ENCODE measurements at regions not wholly inside any gene's neighbourhood (a gene's known extent, or its start where the extent isn't known, plus 50 kb on each side); places are given as distances from the start of the nearest gene placed in this dataset.
"Not testable (repeated sequence)": the region's sequence is repeated elsewhere in the genome, so short reads cannot be mapped to it uniquely, and the experiment has no call there.

DNA sequence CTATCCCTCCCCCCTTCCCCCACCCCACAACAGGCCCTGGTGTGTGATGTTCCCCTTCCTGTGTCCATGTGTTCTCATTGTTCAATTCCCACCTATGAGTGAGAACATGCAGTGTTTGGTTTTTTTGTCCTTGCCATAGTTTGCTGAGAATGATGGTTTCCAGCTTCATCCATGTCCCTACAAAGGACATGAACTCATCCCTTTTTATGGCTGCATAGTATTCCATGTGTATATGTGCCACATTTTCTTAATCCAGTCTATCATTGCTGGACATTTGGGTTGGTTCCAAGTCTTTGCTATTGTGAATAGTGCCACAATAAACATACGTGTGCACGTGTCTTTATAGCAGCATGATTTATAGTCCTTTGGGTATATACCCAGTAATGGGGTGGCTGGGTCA lies 52.3 kb upstream of the MAN1A2 start:
- not testable (repeated sequence) for DNase-seq (ENCODE audit: low spot score)

DNA sequence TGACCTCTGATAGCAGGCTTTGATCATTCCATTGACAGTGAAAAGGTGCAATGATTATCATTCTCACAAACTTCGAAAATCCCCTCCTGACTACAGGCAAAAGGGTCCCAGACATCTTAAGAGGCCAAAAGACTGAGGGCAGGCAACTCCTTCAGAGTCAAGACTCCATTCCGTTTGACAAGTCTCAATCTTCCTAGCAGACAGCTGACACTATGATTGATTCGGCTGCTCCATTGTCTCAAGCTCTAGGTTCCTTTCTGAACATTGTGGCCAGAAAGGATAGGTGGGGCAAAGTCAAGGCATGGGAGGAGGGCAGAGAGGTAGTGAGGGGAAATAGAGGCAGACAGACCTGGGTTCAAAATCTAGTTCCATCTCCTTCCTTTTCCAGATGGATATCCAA lies 53.7 kb upstream of the MAN1A2 start:
- DNase-seq (ENCODE audit: low spot score), result no peak

- DNase-seq (ENCODE audit: low spot score), result peak; percentile 7
Observed at GRCh38 chr1:117312453-117313138, 54.7 kb upstream of the MAN1A2 start.

DNA sequence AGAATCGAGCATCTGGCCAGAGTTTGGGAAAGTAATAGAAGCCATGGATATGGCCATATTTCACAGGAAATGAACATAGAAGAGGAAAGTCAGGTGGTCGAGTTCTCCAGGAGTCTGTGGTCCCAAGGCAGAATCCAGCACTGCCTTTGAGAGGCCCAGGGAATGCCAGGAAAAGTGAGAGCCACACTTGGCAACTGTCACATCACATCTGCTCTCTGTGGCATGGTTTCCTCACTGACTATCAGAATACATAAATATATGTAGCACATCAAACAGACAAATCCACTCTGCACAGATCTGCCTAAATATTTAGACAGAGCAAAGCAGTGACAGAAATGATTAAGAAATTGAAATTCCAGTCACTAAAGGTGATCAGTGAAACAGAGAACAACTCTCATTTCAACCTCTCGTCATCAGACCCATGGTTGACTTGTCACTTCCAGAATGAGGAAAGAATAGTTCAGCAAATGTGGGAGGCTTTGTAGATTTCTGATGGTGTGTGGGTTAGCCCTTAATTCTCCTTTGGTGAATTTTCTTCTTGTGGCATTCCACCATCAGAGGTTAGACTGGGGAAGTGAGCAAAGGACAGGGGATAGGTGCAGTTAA lies 58.8 kb upstream of the MAN1A2 start:
- DNase-seq (ENCODE audit: low spot score), result no peak

DNA sequence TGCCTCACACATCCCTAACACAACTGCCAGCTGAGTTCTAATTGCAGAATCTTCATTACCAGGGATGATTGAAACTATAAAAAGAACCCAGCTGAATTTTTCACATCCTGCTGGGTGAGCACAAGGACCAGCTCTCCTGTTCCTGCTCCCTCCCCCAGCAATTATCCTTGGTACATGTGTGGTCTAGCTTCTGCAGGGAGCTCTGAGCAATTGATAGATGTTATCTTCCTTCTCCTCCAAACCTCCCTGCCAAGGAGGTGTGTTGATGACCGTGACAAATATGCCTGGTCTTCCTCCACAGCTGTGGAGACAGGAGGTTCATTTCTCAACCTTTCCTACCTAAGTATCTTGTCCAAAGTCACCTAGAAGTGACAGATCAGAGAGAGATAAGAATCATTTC lies 65.3 kb upstream of the MAN1A2 start:
- DNase-seq (ENCODE audit: low spot score), result no peak

DNA sequence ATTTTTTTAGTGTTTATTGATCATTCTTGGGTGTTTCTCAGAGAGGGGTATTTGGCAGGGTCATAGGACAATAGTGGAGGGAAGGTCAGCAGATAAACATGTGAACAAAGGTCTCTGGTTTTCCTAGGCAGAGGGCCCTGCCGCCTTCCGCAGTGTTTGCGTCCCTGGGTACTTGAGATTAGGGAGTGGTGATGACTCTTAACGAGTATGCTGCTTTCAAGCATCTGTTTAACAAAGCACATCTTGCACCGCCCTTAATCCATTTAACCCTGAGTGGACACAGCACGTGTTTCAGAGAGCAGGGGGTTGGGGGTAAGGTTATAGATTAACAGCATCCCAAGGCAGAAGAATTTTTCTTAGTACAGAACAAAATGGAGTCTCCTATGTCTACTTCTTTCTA lies 67.1 kb upstream of the MAN1A2 start:
- not testable (repeated sequence) for DNase-seq (ENCODE audit: low spot score)

GRCh38 chr1:117295001-117295400 lies 72.2 kb upstream of the MAN1A2 start:
- no peak for DNase-seq (ENCODE audit: low spot score)

GRCh38 chr1:117290890-117291289 lies 76.4 kb upstream of the MAN1A2 start:
- DNase-seq (ENCODE audit: low spot score), result no peak

GRCh38 chr1:117289316-117289870 lies 77.9 kb upstream of the MAN1A2 start:
- no peak for DNase-seq (ENCODE audit: low spot score)

DNA sequence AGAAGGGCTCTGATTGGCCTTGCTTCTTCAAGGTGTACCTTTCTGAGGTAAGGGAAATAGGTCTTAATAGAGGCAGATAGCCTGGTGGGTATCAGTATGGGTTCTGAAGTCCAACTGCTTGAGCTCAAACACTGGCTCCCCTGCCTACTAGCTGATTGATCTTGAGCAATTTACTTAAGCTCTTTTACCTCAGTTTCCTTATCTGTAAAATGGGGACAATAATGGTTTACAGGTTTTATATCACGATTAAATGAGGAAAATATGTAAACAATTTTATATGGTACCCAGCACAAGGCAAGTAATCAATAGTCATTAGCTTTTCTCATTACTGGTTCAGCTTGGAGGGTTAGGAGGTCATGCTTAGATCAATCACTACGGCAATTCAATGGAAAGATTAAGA lies 75.8 kb upstream of the VTCN1 start:
- DNase-seq (ENCODE audit: low spot score), result no peak

GRCh38 chr1:117286145-117286544 lies 75.4 kb upstream of the VTCN1 start:
- no peak for DNase-seq (ENCODE audit: low spot score)

GRCh38 chr1:117284399-117285215 lies 73.9 kb upstream of the VTCN1 start:
- DNase-seq (ENCODE audit: low spot score), result peak; percentile 61

GRCh38 chr1:117278531-117278930 lies 67.8 kb upstream of the VTCN1 start:
- DNase-seq (ENCODE audit: low spot score), result no peak

DNA sequence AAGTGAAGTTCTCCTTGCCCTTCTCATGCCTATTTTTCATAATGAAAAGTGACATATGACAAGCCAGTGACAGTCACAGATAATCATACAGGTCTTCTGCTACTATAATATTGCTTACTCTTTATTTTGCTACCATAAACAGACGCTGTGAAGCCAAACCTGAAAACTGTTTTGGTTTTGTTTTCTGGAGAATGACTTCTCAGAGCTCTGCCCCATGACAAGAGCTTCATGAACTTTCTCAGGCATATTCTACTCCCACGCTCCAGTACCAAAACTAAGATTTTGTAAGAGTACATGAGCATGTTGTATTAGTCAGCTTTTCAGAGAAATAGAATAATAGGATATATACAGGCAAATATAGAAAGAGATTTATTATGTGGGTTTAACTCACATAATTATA lies 64.3 kb upstream of the VTCN1 start:
- no peak for DNase-seq (ENCODE audit: low spot score)

DNA sequence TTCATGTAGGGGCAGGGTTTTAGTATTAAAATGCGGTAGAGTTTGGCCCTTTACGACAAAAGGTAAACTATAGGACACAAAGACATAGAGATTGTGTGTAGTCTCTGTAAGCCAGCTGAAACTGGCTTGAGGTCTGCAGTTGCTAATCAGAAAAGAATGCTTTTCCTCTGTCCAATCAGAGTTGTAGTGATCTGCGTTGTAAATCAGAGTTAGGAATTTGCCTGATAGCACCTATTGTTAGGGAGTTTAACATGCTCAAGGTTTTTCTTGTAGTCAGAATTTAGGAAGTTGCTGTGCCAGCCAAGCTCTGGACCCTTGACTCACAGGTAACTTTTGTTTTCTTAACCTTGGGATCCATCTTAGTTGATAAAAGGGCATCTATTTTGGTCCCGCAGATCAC lies 61.2 kb upstream of the VTCN1 start:
- peak; percentile 64 for DNase-seq (ENCODE audit: low spot score)

- DNase-seq (ENCODE audit: low spot score), result no peak
Observed at GRCh38 chr1:117271129-117271528, 60.4 kb upstream of the VTCN1 start.

- DNase-seq (ENCODE audit: low spot score), result no peak
Observed at GRCh38 chr1:117270679-117271078, 60.0 kb upstream of the VTCN1 start.

DNA sequence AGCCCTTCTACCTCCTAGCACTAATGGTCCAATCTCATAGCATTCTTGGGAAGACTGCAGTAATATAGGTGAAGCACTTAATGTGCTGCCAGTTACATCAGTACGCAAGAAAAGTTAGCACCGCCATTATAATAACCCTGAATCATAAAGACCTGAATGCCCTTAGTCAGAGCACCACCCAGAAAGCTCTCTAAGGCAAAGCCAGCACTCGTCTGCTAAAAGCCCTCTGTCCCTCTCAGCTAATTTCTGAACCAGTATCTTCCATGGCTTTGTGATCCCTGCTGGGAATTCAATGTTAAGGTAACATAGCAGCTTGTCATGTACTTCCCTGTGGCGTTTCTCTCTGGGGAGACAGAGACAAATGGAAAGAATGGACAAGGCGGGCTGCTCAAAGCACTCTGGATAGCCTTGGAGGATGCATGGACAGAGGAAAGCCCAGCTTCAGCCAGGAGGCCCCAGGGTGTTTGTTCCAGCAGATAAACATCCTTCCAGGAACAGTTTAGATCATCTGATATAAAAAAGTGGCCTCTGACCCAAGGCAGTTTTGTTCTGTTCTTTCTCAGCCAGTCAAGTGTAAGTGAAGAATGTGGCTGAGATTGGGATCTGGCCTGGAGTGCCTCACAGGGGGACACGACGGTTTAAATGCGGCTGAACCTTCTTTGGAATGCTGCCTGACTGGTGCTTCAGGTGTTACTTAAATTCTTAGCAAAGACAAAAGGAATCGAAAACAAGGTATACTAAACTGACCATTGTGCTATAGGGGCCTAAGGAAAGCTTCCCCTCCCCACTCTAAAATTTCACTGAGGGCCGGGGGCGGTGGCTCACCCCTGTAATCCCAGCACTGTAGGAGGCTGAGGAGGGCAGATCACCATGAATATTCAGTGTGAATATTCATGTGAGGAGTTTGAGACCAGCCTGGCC lies 58.1 kb upstream of the VTCN1 start:
- DNase-seq (ENCODE audit: low spot score), result no peak

DNA sequence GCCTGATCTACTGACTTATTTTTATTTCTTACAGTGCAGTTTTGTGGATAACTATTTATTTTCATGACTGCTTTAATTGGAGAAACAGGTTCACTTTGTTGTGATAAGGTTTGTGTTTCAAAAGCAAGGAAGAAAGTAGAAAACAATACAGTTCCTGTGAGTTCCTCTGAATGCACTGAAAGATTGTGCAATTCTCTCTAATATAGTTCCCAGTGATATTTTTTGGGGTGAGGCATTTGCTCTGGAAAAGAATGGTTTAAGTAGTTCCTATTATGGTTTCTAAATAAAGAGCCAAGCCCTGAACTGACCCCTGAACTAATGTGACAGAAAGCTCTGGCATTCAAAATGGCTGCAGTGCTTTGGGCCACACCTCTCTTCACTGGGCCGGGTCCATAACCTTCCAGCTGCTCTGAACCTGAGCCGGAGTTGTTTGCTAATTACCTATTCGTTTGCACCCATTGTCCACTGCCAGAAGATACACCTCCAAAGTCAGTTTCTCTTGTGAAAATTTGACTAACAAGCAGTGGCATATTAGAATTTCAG lies 56.6 kb upstream of the VTCN1 start:
- DNase-seq (ENCODE audit: low spot score), result no peak

GRCh38 chr1:117262976-117263375 lies 52.2 kb upstream of the VTCN1 start:
- DNase-seq (ENCODE audit: low spot score), result no peak

DNA sequence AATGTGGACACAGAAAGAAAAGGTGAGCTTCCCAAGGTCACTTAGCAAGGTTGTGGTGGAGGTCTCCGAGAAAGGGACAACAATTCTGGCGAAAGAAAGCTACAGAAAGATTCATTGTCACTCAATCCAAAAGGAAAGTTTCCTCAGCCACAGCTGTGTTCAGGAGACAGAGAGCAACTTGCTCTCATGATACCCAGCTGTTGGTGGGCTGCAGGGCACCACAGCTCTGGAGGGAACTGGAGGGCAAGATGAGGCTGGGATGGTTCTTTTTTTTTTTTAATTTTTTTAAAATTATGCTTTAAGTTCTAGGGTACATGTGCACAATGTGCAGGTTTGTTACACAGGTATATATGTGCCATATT lies 50.7 kb upstream of the VTCN1 start:
- DNase-seq (ENCODE audit: low spot score), result no peak

Data from A172 (cell line).